Aorta (tissue), 5 donors: ENCODE measurements at regions not wholly inside any gene's neighbourhood (a gene's known extent, or its start where the extent isn't known, plus 50 kb on each side); places are given as distances from the start of the nearest gene placed in this dataset.

ENCODE experiments used
- ATAC-seq: fragments of 200-7000 bp; cut with Tn5 transposase; one replicate; pipeline ENCODE4 v1.9.1; 2022; ENCODE audit warnings: moderate library complexity; ENCODE audit not compliant: low FRiP score
- DNase-seq, 2 donors: peaks; one replicate each; pipeline ENCODE4 v3.0.0-alpha.2; 2020
- H3K27ac ChIP-seq, 2 donors: one replicate each; pipeline ENCODE4 v1.5.1; 2013; ENCODE audit warnings: low read length in 2 of 2, mild to moderate bottlenecking in 2 of 2, moderate library complexity in 2 of 2, control low read depth in 1 of 2, inconsistent platforms in 1 of 2, low read depth in 1 of 2
- H3K27me3 ChIP-seq, 2 donors: one replicate each; pipeline ENCODE4 v1.6.1; 2013; ENCODE audit warnings: control low read depth in 1 of 2, low read length in 1 of 2, mild to moderate bottlenecking in 1 of 2, moderate library complexity in 1 of 2; ENCODE audit not compliant: insufficient read depth in 2 of 2, control insufficient read depth in 1 of 2
- H3K36me3 ChIP-seq, 2 donors: one replicate each; pipeline ENCODE4 v1.6.1; 2013; ENCODE audit warnings: control low read depth in 1 of 2, low read length in 1 of 2, mild to moderate bottlenecking in 1 of 2; ENCODE audit not compliant: insufficient read depth in 2 of 2, control insufficient read depth in 1 of 2
- H3K4me1 ChIP-seq, 2 donors: one replicate each; pipeline ENCODE4 v1.6.1; 2013; ENCODE audit warnings: low read length in 2 of 2, control low read depth in 1 of 2, mild to moderate bottlenecking in 1 of 2, moderate library complexity in 1 of 2; ENCODE audit not compliant: insufficient read depth in 2 of 2, control insufficient read depth in 1 of 2
- H3K4me3 ChIP-seq, 2 donors: one replicate each; pipeline ENCODE4 v1.5.1; 2013; ENCODE audit warnings: low read length in 2 of 2, control low read depth in 1 of 2, mild to moderate bottlenecking in 1 of 2
- H3K9me3 ChIP-seq: one replicate; pipeline ENCODE4 v1.6.1; 2013; ENCODE audit warnings: mild to moderate bottlenecking, low read length; ENCODE audit not compliant: control insufficient read depth
- WGBS, 2 donors: extraction: QIAGEN DNeasy Blood & Tissue Kit; methylation state at CpG; one replicate each; pipeline ENCODE4 v1.1.7; 2013; 5-methylcytosine and 5-hydroxymethylcytosine counted together
- intact Hi-C, 2 donors: fragments of 100-400 bp; cut with DNase I; formaldehyde crosslinking; loops; one replicate each; pipeline versions ENCODE4 v1.14.2 to v1.15.0; 2022
- donor health status: healthy with polysubstance abuse.
- donor health status: Bipolar disorder and iron deficiency.
- donor health status: DM: no; HTN: no; CAD: no.
- donor health status: DM: no; HTN: no; CAD: no.
- donor health status: DM: yes; HTN: yes; CAD: no.

DNA sequence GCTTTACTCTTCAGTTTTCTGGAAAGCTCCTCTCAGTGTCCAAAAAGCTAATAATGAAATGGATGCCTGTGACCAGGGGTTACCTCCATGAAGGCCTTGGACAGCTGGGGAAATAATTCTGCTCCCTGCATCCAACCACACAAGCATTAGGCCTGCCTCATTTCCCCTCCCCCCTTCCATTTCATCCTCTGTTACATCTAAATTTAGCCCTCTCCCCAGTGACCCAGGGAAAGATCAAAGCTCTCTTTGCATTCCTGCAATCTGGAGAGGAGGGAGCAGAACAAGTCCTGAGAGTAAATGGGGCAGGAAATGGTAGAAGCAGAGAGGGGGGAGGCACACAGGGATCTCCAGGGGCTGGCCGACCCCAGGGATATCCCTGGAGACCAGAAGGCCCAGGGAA lies 452.7 kb downstream of the TSHZ3 start:
- Histone ChIP-seq H3K9me3 (no peaks in the 10 kb centered on the region), H3K4me1 (no peaks in the 10 kb centered on the region), H3K4me3 (no peak overlapping the region), H3K27me3 (no peaks in the 10 kb centered on the region), H3K36me3 (no peaks in the 10 kb centered on the region), H3K27ac (no peak overlapping the region)
- ATAC-seq: no peak
- intact Hi-C loops: no loop called here
- DNase-seq: no peak
- WGBS, 2 donors: 0 to 7% methylated on average over 1 of the region's 1 CpG

- DNase-seq: no peak
- 68 to 73% methylated on average over 3 of the region's 3 CpGs for WGBS, 2 donors
- Histone ChIP-seq H3K4me3 (no peak overlapping the region), H3K27ac (no peak overlapping the region), H3K4me1 (no peaks in the 10 kb centered on the region), H3K27me3 (no peaks in the 10 kb centered on the region), H3K9me3 (no peaks in the 10 kb centered on the region), H3K36me3 (no peaks in the 10 kb centered on the region)
- no peak for ATAC-seq
- intact Hi-C loops: no loop called here
Measured at GRCh38 chr19:30895946-30896345, 453.3 kb downstream of the TSHZ3 start.

DNA sequence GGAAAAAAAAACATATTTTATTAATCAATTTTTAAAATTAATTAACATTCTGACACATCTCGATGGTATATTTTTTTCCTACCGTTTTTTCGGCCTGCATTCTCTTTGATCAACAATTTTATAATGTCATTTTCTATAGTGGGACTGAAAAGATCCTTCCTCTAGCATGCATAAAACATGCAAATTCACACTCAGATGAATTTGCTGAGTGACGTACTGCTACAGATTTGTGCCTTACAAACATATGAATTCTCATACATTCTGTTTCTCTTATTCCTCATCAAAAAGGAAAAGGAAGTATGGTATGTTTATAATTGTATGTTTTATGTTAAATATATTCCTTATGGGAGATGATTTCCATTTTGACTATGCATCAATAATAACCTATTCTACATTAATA lies 458.2 kb downstream of the TSHZ3 start:
- Histone ChIP-seq H3K27me3 (no peaks in the 10 kb centered on the region), H3K9me3 (no peaks in the 10 kb centered on the region), H3K36me3 (no peaks in the 10 kb centered on the region), H3K27ac (no peak overlapping the region), H3K4me3 (no peak overlapping the region), H3K4me1 (no peaks in the 10 kb centered on the region)
- no peak for DNase-seq
- WGBS, 2 donors: 81 to 84% methylated on average over 4 of the region's 4 CpGs
- intact Hi-C loops: no loop called here
- no peak for ATAC-seq

DNA sequence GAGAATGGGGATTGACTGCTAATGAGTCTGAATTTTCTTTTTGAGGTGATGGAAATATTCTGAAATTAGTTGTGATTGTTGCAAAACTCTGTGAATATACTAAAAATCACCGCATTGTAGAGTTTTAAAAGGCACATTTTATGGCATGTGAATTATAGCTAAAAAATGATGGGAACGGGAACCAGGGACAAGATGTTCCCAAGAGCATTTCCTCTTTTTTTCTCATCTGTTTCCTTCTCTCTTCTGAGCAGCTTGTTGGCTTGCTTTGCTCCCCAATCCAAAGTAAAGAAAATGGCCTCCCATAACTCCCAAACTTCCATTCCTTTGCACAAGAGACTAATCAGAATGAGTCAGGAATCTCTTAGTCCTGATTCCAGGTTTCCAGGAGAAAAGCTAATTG lies 459.2 kb downstream of the TSHZ3 start:
- no peaks in the 10 kb centered on the region for H3K36me3 ChIP-seq
- no peaks in the 10 kb centered on the region for H3K4me1 ChIP-seq
- no peaks in the 10 kb centered on the region for H3K9me3 ChIP-seq
- no peak overlapping the region for H3K4me3 ChIP-seq
- WGBS, 2 donors: 47 to 58% methylated on average over 2 of the region's 2 CpGs
- DNase-seq (no peak), ATAC-seq (no peak)
- no peaks in the 10 kb centered on the region for H3K27me3 ChIP-seq
- intact Hi-C loops: no loop called here
- H3K27ac ChIP-seq: no peak overlapping the region

DNA sequence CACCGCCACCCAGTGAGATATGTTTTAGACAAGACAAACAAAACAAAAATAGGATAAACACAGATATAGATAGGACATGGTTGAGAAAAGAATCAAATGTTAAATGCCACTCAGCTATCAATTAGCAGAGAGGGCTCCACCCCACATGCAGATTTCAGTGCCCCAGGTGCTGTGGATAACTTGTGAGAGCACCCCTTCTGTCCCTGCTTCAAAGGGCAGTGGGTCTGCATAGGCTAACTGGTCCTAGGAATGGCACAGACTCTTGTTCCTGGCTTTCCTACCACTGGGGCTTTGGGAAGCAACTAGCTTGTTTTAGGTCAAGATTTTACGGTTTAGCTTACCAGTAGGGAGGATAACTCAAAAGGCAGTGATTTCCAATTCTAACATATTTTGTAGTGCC lies 460.3 kb downstream of the TSHZ3 start:
- no peak overlapping the region for H3K27ac ChIP-seq
- peaks cover 2% of the 10 kb centered on the region for H3K9me3 ChIP-seq
- DNase-seq (no peak), ATAC-seq (no peak)
- H3K4me3 ChIP-seq: no peak overlapping the region
- WGBS, 2 donors: 84 to 89% methylated on average over 2 of the region's 2 CpGs
- no peaks in the 10 kb centered on the region for H3K4me1 ChIP-seq
- no peaks in the 10 kb centered on the region for H3K27me3 ChIP-seq
- H3K36me3 ChIP-seq: no peaks in the 10 kb centered on the region
- intact Hi-C loops: no loop called here

- 67 to 79% methylated on average over 6 of the region's 6 CpGs for WGBS, 2 donors
- no peaks in the 10 kb centered on the region for H3K36me3 ChIP-seq
- ATAC-seq (no peak), DNase-seq (no peak)
- H3K4me3 ChIP-seq: no peak overlapping the region
- H3K9me3 ChIP-seq: peaks cover 2% of the 10 kb centered on the region
- no peaks in the 10 kb centered on the region for H3K27me3 ChIP-seq
- H3K4me1 ChIP-seq: no peaks in the 10 kb centered on the region
- intact Hi-C loops: no loop called here
- H3K27ac ChIP-seq: no peak overlapping the region
Measured at GRCh38 chr19:30887042-30887441, 462.2 kb downstream of the TSHZ3 start.

DNA sequence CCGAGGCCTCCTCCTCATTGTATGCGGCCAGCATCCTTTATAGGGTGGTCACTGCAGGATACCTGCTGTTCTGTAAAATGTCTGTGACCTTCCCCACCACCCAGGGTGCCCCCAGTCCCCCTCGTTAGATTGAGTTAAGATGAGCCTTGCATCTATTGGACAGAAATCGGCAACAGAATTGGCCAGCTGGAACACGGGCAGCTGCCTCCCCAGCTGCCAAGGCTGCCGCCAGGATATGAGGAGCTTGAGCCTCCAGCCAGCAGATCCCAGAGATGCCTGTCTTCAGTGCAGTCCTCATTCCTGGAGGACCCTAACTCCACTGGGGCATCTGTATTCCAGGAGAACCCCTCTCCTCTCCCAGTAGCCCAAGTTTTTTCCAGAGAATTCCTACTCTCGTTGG lies 463.0 kb downstream of the TSHZ3 start:
- WGBS, 2 donors: 70 to 77% methylated on average over 7 of the region's 7 CpGs
- peaks cover 2% of the 10 kb centered on the region for H3K9me3 ChIP-seq
- no peaks in the 10 kb centered on the region for H3K4me1 ChIP-seq
- DNase-seq (no peak), ATAC-seq (no peak)
- no peak overlapping the region for H3K27ac ChIP-seq
- intact Hi-C loops: no loop called here
- no peak overlapping the region for H3K4me3 ChIP-seq
- no peaks in the 10 kb centered on the region for H3K36me3 ChIP-seq
- H3K27me3 ChIP-seq: no peaks in the 10 kb centered on the region

- H3K27ac ChIP-seq: no peak overlapping the region
- H3K4me1 ChIP-seq: no peaks in the 10 kb centered on the region
- ATAC-seq (no peak), DNase-seq (no peak)
- intact Hi-C loops: no loop called here
- WGBS, 2 donors: 84 to 87% methylated on average over 11 of the region's 11 CpGs
- H3K36me3 ChIP-seq: no peaks in the 10 kb centered on the region
- no peaks in the 10 kb centered on the region for H3K27me3 ChIP-seq
- no peak overlapping the region for H3K4me3 ChIP-seq
- H3K9me3 ChIP-seq: peaks cover 2% of the 10 kb centered on the region
Measured at GRCh38 chr19:30884146-30884812, 465.0 kb downstream of the TSHZ3 start.

- Histone ChIP-seq H3K27me3 (no peaks in the 10 kb centered on the region), H3K9me3 (peaks cover 2% of the 10 kb centered on the region), H3K4me1 (no peaks in the 10 kb centered on the region), H3K27ac (no peak overlapping the region), H3K36me3 (no peaks in the 10 kb centered on the region), H3K4me3 (no peak overlapping the region)
- WGBS, 2 donors: 51 to 62% methylated on average over 4 of the region's 4 CpGs
- intact Hi-C loops: no loop called here
- DNase-seq (no peak), ATAC-seq (no peak)
Measured at GRCh38 chr19:30883071-30883470, 466.2 kb downstream of the TSHZ3 start.
